ENCODE measurements at regions not wholly inside any gene's neighbourhood (a gene's known extent, or its start where the extent isn't known, plus 50 kb on each side); places are given as distances from the start of the nearest gene placed in this dataset.

GRCh38 chr5:66540078-66540477, 56.1 kb upstream of the MAST4 start:
- TF ChIP-seq CTCF (IDR thresholded peaks at IDR 0.05) (no peak), RAD21 (IDR thresholded peaks at IDR 0.05; ENCODE audit: low read length) (no peak)
